H1 (cell line): ENCODE measurements at regions not wholly inside any gene's neighbourhood (a gene's known extent, or its start where the extent isn't known, plus 50 kb on each side); places are given as distances from the start of the nearest gene placed in this dataset.

ENCODE experiments used
- CTCF ChIA-PET: fragments of 300-600 bp; sonication (Branson Sonifier 250); formaldehyde crosslinking; loops from one replicate; lab custom pipeline; 2021; ENCODE audit not compliant: partially characterized antibody; lab: Charles Lee
- POLR2A ChIA-PET: fragments of 300-600 bp; sonication (Branson Sonifier 250); formaldehyde crosslinking; loops from one replicate; lab custom pipeline; 2021; ENCODE audit warnings: inconsistent platforms; ENCODE audit not compliant: partially characterized antibody; lab: Charles Lee
- DNase-seq, 2 experiments: peaks; one replicate each; pipeline versions ENCODE4 v3.0.0 to v3.0.0-alpha.2; 2010 to 2022; ENCODE audit warnings: low spot score in 2 of 2, low read depth in 1 of 2, mixed read lengths in 1 of 2
- FAIRE-seq: peaks from 2 replicates; lab custom pipeline; 2011; peaks lifted over from hg19 to GRCh38; lab: Jason Lieb, UNC
- H2AFZ ChIP-seq: 2 replicates; pipeline ENCODE4 v1.8.1; 2012; ENCODE audit warnings: low read length, inconsistent platforms
- H2AK5ac ChIP-seq: 2 replicates; pipeline ENCODE4 v1.6.1; 2013; ENCODE audit warnings: low read depth, low read length
- H2BK120ac ChIP-seq: replicated peaks from 2 replicates; pipeline ENCODE3; 2013; ENCODE audit warnings: low read depth, low read length, inconsistent platforms
- H2BK12ac ChIP-seq: 2 replicates; pipeline ENCODE4 v1.6.1; 2013; ENCODE audit warnings: low read depth, low read length
- H2BK15ac ChIP-seq: 2 replicates; pipeline ENCODE4 v1.6.1; 2013; ENCODE audit warnings: low read length
- H2BK20ac ChIP-seq: 2 replicates; pipeline ENCODE4 v1.6.1; 2013; ENCODE audit warnings: low read length
- H2BK5ac ChIP-seq: 2 replicates; pipeline ENCODE4 v1.6.1; 2013; ENCODE audit warnings: low read depth, low read length
- H3K14ac ChIP-seq: 2 replicates; pipeline ENCODE4 v1.6.1; 2013; ENCODE audit warnings: inconsistent platforms; ENCODE audit not compliant: insufficient read length
- H3K18ac ChIP-seq: 2 replicates; pipeline ENCODE4 v1.6.1; 2013; ENCODE audit warnings: low read length; ENCODE audit errors: extremely low read depth
- H3K23ac ChIP-seq: 2 replicates; pipeline ENCODE4 v1.6.1; 2013; ENCODE audit warnings: inconsistent platforms; ENCODE audit not compliant: insufficient read length
- H3K23me2 ChIP-seq: 2 replicates; pipeline ENCODE4 v1.6.1; 2013; ENCODE audit warnings: low read depth, low read length
- H3K27ac ChIP-seq: 2 replicates; pipeline ENCODE4 v1.6.1; 2011; ENCODE audit warnings: low read depth, low read length, inconsistent platforms
- H3K27me3 ChIP-seq, 4 experiments: replicated peaks in 1 of 4; 1 replicate in 1 of 4; 2 replicates in 3 of 4; pipeline versions ENCODE4 v1.6.1 to v1.8.1; 2011 to 2013; ENCODE audit warnings: low read length in 3 of 4, mild to moderate bottlenecking in 3 of 4, inconsistent platforms in 2 of 4, mixed read lengths in 2 of 4, moderate library complexity in 1 of 4; ENCODE audit not compliant: control insufficient read depth in 3 of 4, insufficient read depth in 3 of 4; ENCODE audit errors: extremely low read depth in 1 of 4
- H3K36me3 ChIP-seq, 4 experiments: 2 replicates each; pipeline versions ENCODE4 v1.6.1 to v1.8.1; 2011 to 2013; ENCODE audit warnings: mild to moderate bottlenecking in 4 of 4, low read length in 3 of 4, moderate library complexity in 2 of 4, control low read depth in 1 of 4, inconsistent platforms in 1 of 4; ENCODE audit not compliant: insufficient read depth in 4 of 4, control insufficient read depth in 2 of 4
- H3K4ac ChIP-seq: replicated peaks from 2 replicates; pipeline ENCODE3; 2013; ENCODE audit warnings: low read length, low read depth, mixed read lengths, inconsistent platforms; ENCODE audit not compliant: insufficient read length
- H3K4me1 ChIP-seq, 4 experiments: replicated peaks in 1 of 4; 1 replicate in 1 of 4; 2 replicates in 3 of 4; pipeline versions ENCODE4 v1.6.1 to v1.8.1; 2011 to 2013; ENCODE audit warnings: low read length in 3 of 4, inconsistent platforms in 2 of 4, mixed read lengths in 1 of 4; ENCODE audit not compliant: insufficient read depth in 4 of 4, control insufficient read depth in 3 of 4
- H3K4me2 ChIP-seq, 2 experiments: 2 replicates each; pipeline versions ENCODE4 v1.6.1 to v1.8.1; 2011 to 2013; ENCODE audit warnings: low read depth in 2 of 2, low read length in 2 of 2, control low read depth in 1 of 2, inconsistent platforms in 1 of 2, mild to moderate bottlenecking in 1 of 2; ENCODE audit not compliant: insufficient read depth in 1 of 2
- H3K4me3 ChIP-seq, 4 experiments: fragments of 200-600, 300-600 bp in 1 of 4; sonication (generic), shearing (Covaris generic), sonication (Bioruptor Twin) in 1 of 4; 2 replicates each; pipeline versions ENCODE4 v1.5.1 to v1.8.1; 2011 to 2016; ENCODE audit warnings: low read length in 4 of 4, low read depth in 3 of 4, control low read depth in 2 of 4, inconsistent platforms in 2 of 4, mild to moderate bottlenecking in 2 of 4, mixed read lengths in 1 of 4, moderate library complexity in 1 of 4; ENCODE audit not compliant: insufficient read depth in 2 of 4; ENCODE audit errors: extremely low read depth in 1 of 4
- H3K56ac ChIP-seq: replicated peaks from 2 replicates; pipeline ENCODE3; 2013; ENCODE audit warnings: low read depth, mild to moderate bottlenecking, mixed read lengths, low read length, inconsistent platforms; ENCODE audit not compliant: insufficient read length
- H3K79me1 ChIP-seq: 2 replicates; pipeline ENCODE4 v1.6.1; 2013; ENCODE audit warnings: low read depth, low read length, control low read depth
- H3K79me2 ChIP-seq, 2 experiments: 2 replicates each; pipeline versions ENCODE4 v1.6.1 to v1.8.1; 2012 to 2013; ENCODE audit warnings: low read length in 2 of 2, mild to moderate bottlenecking in 2 of 2, inconsistent platforms in 1 of 2; ENCODE audit not compliant: insufficient read depth in 2 of 2, control insufficient read depth in 1 of 2
- H3K9ac ChIP-seq, 4 experiments: replicated peaks in 1 of 4; 1 replicate in 1 of 4; 2 replicates in 3 of 4; pipeline versions ENCODE4 v1.6.1 to v1.8.1; 2011 to 2013; ENCODE audit warnings: low read depth in 3 of 4, low read length in 3 of 4, control low read depth in 2 of 4, mild to moderate bottlenecking in 2 of 4, moderate library complexity in 2 of 4, inconsistent platforms in 1 of 4; ENCODE audit errors: extremely low read depth in 1 of 4
- H3K9me3 ChIP-seq, 2 experiments: 2 replicates each; pipeline versions ENCODE4 v1.6.1 to v1.8.1; 2012 to 2013; ENCODE audit warnings: mild to moderate bottlenecking in 2 of 2, moderate library complexity in 2 of 2, control low read depth in 1 of 2, inconsistent platforms in 1 of 2, low read depth in 1 of 2, low read length in 1 of 2, mixed read lengths in 1 of 2; ENCODE audit not compliant: insufficient read depth in 2 of 2
- H4K20me1 ChIP-seq, 2 experiments: replicated peaks in 1 of 2; 2 replicates each; pipeline versions ENCODE3 to v1.8.1; 2011 to 2013; ENCODE audit warnings: inconsistent platforms in 2 of 2, low read length in 2 of 2, mild to moderate bottlenecking in 1 of 2; ENCODE audit not compliant: insufficient read depth in 2 of 2, control insufficient read depth in 1 of 2
- H4K5ac ChIP-seq: 2 replicates; pipeline ENCODE4 v1.6.1; 2013; ENCODE audit warnings: low read length, low read depth, mixed read lengths, inconsistent platforms; ENCODE audit not compliant: insufficient read length
- H4K8ac ChIP-seq: 2 replicates; pipeline ENCODE4 v1.8.0; 2013; ENCODE audit warnings: mild to moderate bottlenecking, moderate library complexity, low read length, inconsistent platforms; ENCODE audit not compliant: insufficient read depth; ENCODE audit errors: extremely low read depth
- H4K91ac ChIP-seq: replicated peaks from 2 replicates; pipeline ENCODE3; 2013; ENCODE audit warnings: low read length, mixed read lengths, inconsistent platforms; ENCODE audit not compliant: insufficient read length
- CTCF ChIP-seq, 3 experiments: IDR thresholded peaks; 1 replicate in 2 of 3; 2 replicates in 1 of 3; pipeline versions ENCODE4 v1.5.1 to v1.6.1; 2011; ENCODE audit warnings: low read length in 3 of 3, mild to moderate bottlenecking in 3 of 3, inconsistent platforms in 2 of 3, low read depth in 1 of 3, moderate library complexity in 1 of 3; ENCODE audit not compliant: insufficient read depth in 1 of 3; ENCODE audit errors: control extremely low read depth in 1 of 3
- NANOG ChIP-seq: IDR thresholded peaks from 2 replicates; pipeline ENCODE4 v1.6.1; 2011; ENCODE audit warnings: low read length, low read depth, mild to moderate bottlenecking, inconsistent platforms; ENCODE audit not compliant: insufficient read depth, poor library complexity, severe bottlenecking
- RAD21 ChIP-seq, 2 experiments: IDR thresholded peaks in 1 of 2; conservative IDR thresholded peaks in 1 of 2; 2 replicates each; pipeline ENCODE4 v1.6.1; 2011; ENCODE audit warnings: low read depth in 2 of 2, low read length in 2 of 2, improper control_type of control experiment in 1 of 2, inconsistent platforms in 1 of 2, mild to moderate bottlenecking in 1 of 2, moderate library complexity in 1 of 2
- SP4 ChIP-seq: IDR thresholded peaks from 2 replicates; pipeline ENCODE4 v1.6.1; 2012; ENCODE audit warnings: low read length, inconsistent platforms
- TAF1 ChIP-seq: IDR thresholded peaks from 2 replicates; pipeline ENCODE4 v1.6.1; 2011; ENCODE audit warnings: mild to moderate bottlenecking, low read depth, low read length
- WGBS, 2 experiments: shearing (Covaris generic) in 1 of 2; methylation state at CpG; one replicate each; pipeline versions ENCODE4 v1.1.6 to v1.1.7; 2013 to 2015; ENCODE audit warnings: low lambda C conversion rate in 2 of 2, mixed read lengths in 2 of 2, inconsistent platforms in 1 of 2, low coverage in 1 of 2, missing lambda C conversion rate in 1 of 2; ENCODE audit not compliant: insufficient replicate concordance in 2 of 2, insufficient coverage in 1 of 2, insufficient read length in 1 of 2; ENCODE audit errors: extremely low coverage in 1 of 2, missing lambda C conversion rate in 1 of 2; 5-methylcytosine and 5-hydroxymethylcytosine counted together

- H3K36me3 ChIP-seq = no peaks in the 10 kb centered on the region
- CTCF ChIA-PET = interaction anchor here (0.9 to 2.1 kb wide), 7 partner anchors 16 to 153 kb away, joined by 3 to 8 read pairs (median 3); no protein-coding TSS in a partner anchor
- H3K79me1 ChIP-seq = no peaks in the 10 kb centered on the region
- 77% methylated on average over 5 of the region's 5 CpGs; no CpG with 5 or more reads in 1 of the 2 experiments for WGBS, 2 experiments
- no peak overlapping the region for H4K91ac ChIP-seq
- FAIRE-seq (no peak), DNase-seq (no peak)
- no peak overlapping the region for H3K4me3 ChIP-seq
- POLR2A ChIA-PET = no interaction called here
- H3K27ac ChIP-seq = no peak overlapping the region
- H3K23ac ChIP-seq = no peak overlapping the region
- no peak overlapping the region for H3K56ac ChIP-seq
- no peak overlapping the region for H2AFZ ChIP-seq
- no peaks in the 10 kb centered on the region for H3K79me2 ChIP-seq
- no peaks in the 10 kb centered on the region for H4K20me1 ChIP-seq
- H3K4me2 ChIP-seq = no peak overlapping the region
- H3K9ac ChIP-seq = no peak overlapping the region
- H3K23me2 ChIP-seq = no peaks in the 10 kb centered on the region
- no peak overlapping the region for H4K5ac ChIP-seq
- H3K18ac ChIP-seq = no peak overlapping the region
- no peak overlapping the region for H2AK5ac ChIP-seq
- TF ChIP-seq SP4 (no peak), RAD21 (IDR thresholded peaks at IDR 0.05 in 1 of 2, conservative IDR thresholded peaks at IDR 0.05 in 1 of 2; ENCODE audit: low read depth in 2 of 2, low read length in 2 of 2) (peak in 1 of 2 experiments; percentile 18; a peak in 1 of 4 replicates), CTCF (IDR thresholded peaks at IDR 0.05; ENCODE audit: control extremely low read depth in 1 of 3, insufficient read depth in 1 of 3, low read depth in 1 of 3, low read length in 3 of 3) (peak in 2 of 3 experiments; percentile 2 to 9; a peak in 3 of 4 replicates), TAF1 (no peak), NANOG (no peak)
- no peak overlapping the region for H3K14ac ChIP-seq
- no peak overlapping the region for H4K8ac ChIP-seq
- H3K9me3 ChIP-seq = no peaks in the 10 kb centered on the region
- H2BK12ac ChIP-seq = no peak overlapping the region
- no peak overlapping the region for H2BK120ac ChIP-seq
- H2BK20ac ChIP-seq = no peak overlapping the region
- H2BK5ac ChIP-seq = no peak overlapping the region
- no peak overlapping the region for H2BK15ac ChIP-seq
- H3K4me1 ChIP-seq = peaks cover 0 to 5% (median 0%) of the 10 kb centered on the region in 4 experiments; a peak in 2 of 7 replicates
- H3K27me3 ChIP-seq = peaks cover under 1 to 16% (median 7%) of the 10 kb centered on the region in 4 experiments; a peak in 6 of 7 replicates
- no peak overlapping the region for H3K4ac ChIP-seq
Measured at GRCh38 chr11:116589402-116589801, 183.4 kb downstream of the BUD13 start.
